ENCODE measurements at regions not wholly inside any gene's neighbourhood (a gene's known extent, or its start where the extent isn't known, plus 50 kb on each side); places are given as distances from the start of the nearest gene placed in this dataset.
A peak's percentile ranks its signal among the peaks of the same experiment; 100 is the strongest.

DNA sequence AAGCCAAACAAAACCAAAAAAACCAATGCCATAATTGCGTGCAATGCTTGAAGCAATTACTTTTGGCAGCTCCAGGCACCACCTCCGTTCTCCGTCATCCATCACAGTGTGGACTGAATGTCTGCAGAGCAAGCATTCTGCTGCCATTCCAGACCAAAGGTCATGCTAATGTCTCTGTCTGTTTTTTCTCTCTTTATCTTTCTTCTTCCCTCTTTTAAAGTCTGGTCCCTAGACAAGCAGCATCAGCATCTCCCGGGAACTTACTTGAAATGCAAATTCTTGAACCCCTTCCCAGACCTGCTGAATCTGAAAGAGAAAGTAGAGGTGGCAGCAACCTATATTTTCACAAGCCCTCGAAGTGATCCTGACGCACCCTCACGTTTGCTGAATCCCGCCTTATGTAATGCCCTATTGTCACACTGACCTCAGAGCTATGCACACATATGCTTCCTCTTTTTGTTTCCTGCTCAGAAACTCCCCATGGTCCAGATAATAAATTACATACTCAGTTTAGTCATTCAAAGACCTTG, 297.3 kb upstream of the PROK2 start:
- peak overlapping the region; percentile 39; the same call in 1 of the 2 replicates for H3K4me3 ChIP-seq (ENCODE audit: low read length)
- peaks cover 100% of the 10 kb centered on the region for H3K4me1 ChIP-seq (ENCODE audit: low read length)
- DNase-seq, result peak; percentile 88
- H3K4me2 ChIP-seq (ENCODE audit: low read depth, low read length, poor library complexity, severe bottlenecking), result peak overlapping the region; percentile 66
- H3K9me3 ChIP-seq (ENCODE audit: low read length), result no peaks in the 10 kb centered on the region
- H3K79me2 ChIP-seq (ENCODE audit: low read length), result no peaks in the 10 kb centered on the region
- H3K9me2 ChIP-seq (replicated peaks; ENCODE audit: insufficient read depth, low read length), result no peaks in the 10 kb centered on the region
- no peaks in the 10 kb centered on the region for H3K36me3 ChIP-seq (ENCODE audit: insufficient read depth, low read length)
- peak overlapping the region; percentile 97 for H3K27ac ChIP-seq (ENCODE audit: low read length)
- no peaks in the 10 kb centered on the region for H4K20me1 ChIP-seq (ENCODE audit: insufficient read depth, low read depth, low read length)
- no peaks in the 10 kb centered on the region for H3K27me3 ChIP-seq (ENCODE audit: low read length)
- H3K9ac ChIP-seq (ENCODE audit: low read length), result peak overlapping the region; percentile 56
- H2AFZ ChIP-seq (ENCODE audit: low read length), result no peak overlapping the region; the same call in 1 of the 2 replicates

DNA sequence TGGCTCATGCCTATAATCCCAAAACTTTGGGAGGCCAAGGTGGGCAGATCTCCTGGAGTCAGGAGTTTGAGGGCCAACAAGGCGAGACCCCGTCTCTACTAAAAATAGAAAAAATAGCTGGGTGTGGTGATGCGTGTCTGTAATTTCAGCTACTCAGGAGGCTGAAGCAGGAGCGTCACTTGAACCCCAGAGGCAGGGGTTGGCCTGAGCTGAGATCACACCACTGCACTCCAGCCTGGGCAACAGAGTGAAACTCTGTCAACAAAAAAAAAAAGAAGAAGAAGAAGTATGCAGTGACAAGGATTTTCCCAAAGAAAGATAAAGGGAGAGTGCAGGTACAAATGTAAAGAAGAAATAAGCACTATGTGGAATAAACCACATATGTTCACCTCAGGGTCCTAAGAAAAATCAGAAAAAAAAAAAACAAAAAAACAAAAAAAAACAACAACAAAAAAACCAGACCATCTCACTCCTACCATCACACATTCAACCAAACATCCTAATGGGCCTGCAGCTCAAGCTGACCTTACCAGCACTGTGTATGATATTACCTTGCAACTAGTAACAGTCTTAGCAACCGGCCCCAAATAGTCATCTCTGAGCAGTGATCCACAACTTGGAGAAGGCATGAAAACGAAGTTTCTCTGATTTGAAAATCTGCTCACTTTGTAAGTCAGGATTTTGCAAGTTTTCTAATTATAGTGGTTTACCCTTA, 296.7 kb upstream of the PROK2 start:
- H3K27ac ChIP-seq (ENCODE audit: low read length), result peak overlapping the region; percentile 97

DNA sequence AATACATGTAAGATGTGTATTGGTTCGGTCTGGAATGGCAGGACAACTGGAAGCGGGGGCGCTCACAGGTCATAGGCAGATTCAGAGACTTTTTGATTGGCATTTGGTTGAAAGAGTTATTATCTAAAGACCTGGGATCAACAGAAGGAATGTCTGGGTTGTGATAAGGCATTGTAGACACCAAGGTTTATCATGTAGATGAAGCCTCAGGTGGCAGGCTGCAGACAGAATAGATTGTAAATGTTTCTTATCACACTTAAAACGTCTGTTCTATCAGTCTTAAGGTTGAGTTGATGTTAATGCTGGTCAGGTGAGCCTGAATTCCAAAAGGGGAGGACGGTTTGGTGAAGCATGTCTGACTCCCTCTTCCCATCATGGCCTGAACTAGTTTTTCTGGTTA, 295.9 kb upstream of the PROK2 start:
- Histone ChIP-seq H3K27me3 (ENCODE audit: low read length) (no peaks in the 10 kb centered on the region), H4K20me1 (ENCODE audit: insufficient read depth, low read depth, low read length) (no peaks in the 10 kb centered on the region), H3K9ac (ENCODE audit: low read length) (peak overlapping the region; percentile 56), H3K4me3 (ENCODE audit: low read length) (peak overlapping the region; percentile 33; the same call in 1 of the 2 replicates), H3K4me1 (ENCODE audit: low read length) (peaks cover 88% of the 10 kb centered on the region), H3K9me3 (ENCODE audit: low read length) (no peaks in the 10 kb centered on the region), H3K36me3 (ENCODE audit: insufficient read depth, low read length) (no peaks in the 10 kb centered on the region), H2AFZ (ENCODE audit: low read length) (no peak overlapping the region), H3K27ac (ENCODE audit: low read length) (peak overlapping the region; percentile 97), H3K79me2 (ENCODE audit: low read length) (no peaks in the 10 kb centered on the region), H3K4me2 (ENCODE audit: low read depth, low read length, poor library complexity, severe bottlenecking) (peak overlapping the region; percentile 66), H3K9me2 (replicated peaks; ENCODE audit: insufficient read depth, low read length) (no peaks in the 10 kb centered on the region)
- DNase-seq, result no peak

More for the DNA sequence above, 296.7 kb upstream of the PROK2 start:
- Histone ChIP-seq H2AFZ (ENCODE audit: low read length) (no peak overlapping the region; the same call in 1 of the 2 replicates), H3K27me3 (ENCODE audit: low read length) (no peaks in the 10 kb centered on the region), H3K9ac (ENCODE audit: low read length) (peak overlapping the region; percentile 56), H3K9me2 (replicated peaks; ENCODE audit: insufficient read depth, low read length) (no peaks in the 10 kb centered on the region), H3K4me1 (ENCODE audit: low read length) (peaks cover 96% of the 10 kb centered on the region), H3K4me3 (ENCODE audit: low read length) (peak overlapping the region; percentile 39; the same call in 1 of the 2 replicates), H3K79me2 (ENCODE audit: low read length) (no peaks in the 10 kb centered on the region), H3K9me3 (ENCODE audit: low read length) (no peaks in the 10 kb centered on the region), H3K36me3 (ENCODE audit: insufficient read depth, low read length) (no peaks in the 10 kb centered on the region), H4K20me1 (ENCODE audit: insufficient read depth, low read depth, low read length) (no peaks in the 10 kb centered on the region), H3K4me2 (ENCODE audit: low read depth, low read length, poor library complexity, severe bottlenecking) (peak overlapping the region; percentile 66)
- peak; percentile 64 for DNase-seq

DNA sequence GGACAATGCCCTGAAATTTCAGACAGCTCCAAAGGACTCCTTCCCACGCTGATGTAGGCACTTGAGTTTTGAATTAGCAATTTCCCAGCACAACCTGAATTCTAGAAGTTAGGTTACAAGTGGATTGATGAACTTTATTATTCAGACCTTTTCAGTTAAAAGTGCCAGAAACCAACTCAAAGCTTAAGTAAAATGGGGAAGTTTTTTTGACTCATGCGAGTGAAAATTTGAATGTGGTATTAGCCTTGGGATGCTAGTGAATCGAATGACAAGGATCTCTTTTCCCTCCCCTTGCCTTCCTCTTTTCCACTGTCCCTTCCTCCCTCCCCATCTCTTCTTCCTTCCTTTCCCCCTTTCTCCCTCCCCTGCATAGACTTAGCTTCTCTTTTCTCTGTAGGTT, 295.1 kb upstream of the PROK2 start:
- Histone ChIP-seq H3K9me3 (ENCODE audit: low read length) (no peaks in the 10 kb centered on the region), H3K4me2 (ENCODE audit: low read depth, low read length, poor library complexity, severe bottlenecking) (peak overlapping the region; percentile 66), H3K27ac (ENCODE audit: low read length) (peak overlapping the region; percentile 97), H3K9ac (ENCODE audit: low read length) (peak overlapping the region; percentile 56), H3K4me1 (ENCODE audit: low read length) (peaks cover 81% of the 10 kb centered on the region), H3K4me3 (ENCODE audit: low read length) (peak overlapping the region; percentile 33; the same call in 1 of the 2 replicates), H3K9me2 (replicated peaks; ENCODE audit: insufficient read depth, low read length) (no peaks in the 10 kb centered on the region), H3K79me2 (ENCODE audit: low read length) (no peaks in the 10 kb centered on the region), H4K20me1 (ENCODE audit: insufficient read depth, low read depth, low read length) (no peaks in the 10 kb centered on the region), H3K36me3 (ENCODE audit: insufficient read depth, low read length) (no peaks in the 10 kb centered on the region), H2AFZ (ENCODE audit: low read length) (no peak overlapping the region), H3K27me3 (ENCODE audit: low read length) (no peaks in the 10 kb centered on the region)
- peak; percentile 76 for DNase-seq

DNA sequence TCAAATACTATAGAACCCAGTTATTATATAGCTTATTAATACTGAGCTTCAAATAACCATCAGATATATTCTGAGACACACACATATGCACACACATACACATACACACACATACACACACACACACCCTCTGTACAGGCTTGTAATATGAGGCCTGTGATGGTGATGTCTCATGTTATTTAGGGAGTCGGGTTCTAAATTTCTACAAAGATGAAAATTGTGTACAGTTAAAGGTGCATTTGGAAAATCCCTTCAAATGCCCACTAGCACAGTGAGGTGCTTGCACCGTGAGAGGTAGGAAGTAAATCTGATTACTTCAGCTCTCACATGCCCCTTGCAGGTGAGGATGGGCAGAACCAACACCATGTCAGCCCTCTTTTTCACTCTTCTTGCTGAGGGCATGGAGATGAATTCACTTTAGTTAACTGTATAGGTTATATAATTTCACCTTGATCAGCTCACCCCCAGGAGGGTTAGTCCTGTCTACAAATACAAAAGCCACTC, 294.5 kb upstream of the PROK2 start:
- H3K4me1 ChIP-seq (ENCODE audit: low read length), result peaks cover 74% of the 10 kb centered on the region
- no peaks in the 10 kb centered on the region for H3K9me2 ChIP-seq (replicated peaks; ENCODE audit: insufficient read depth, low read length)
- H4K20me1 ChIP-seq (ENCODE audit: insufficient read depth, low read depth, low read length), result no peaks in the 10 kb centered on the region
- peak overlapping the region; percentile 97 for H3K27ac ChIP-seq (ENCODE audit: low read length)
- H3K4me3 ChIP-seq (ENCODE audit: low read length), result peak overlapping the region; percentile 33; the same call in 1 of the 2 replicates
- peak overlapping the region; percentile 66 for H3K4me2 ChIP-seq (ENCODE audit: low read depth, low read length, poor library complexity, severe bottlenecking)
- H3K9me3 ChIP-seq (ENCODE audit: low read length), result no peaks in the 10 kb centered on the region
- H3K36me3 ChIP-seq (ENCODE audit: insufficient read depth, low read length), result no peaks in the 10 kb centered on the region
- H2AFZ ChIP-seq (ENCODE audit: low read length), result no peak overlapping the region
- DNase-seq, result peak; percentile 69
- no peaks in the 10 kb centered on the region for H3K79me2 ChIP-seq (ENCODE audit: low read length)
- peak overlapping the region; percentile 56 for H3K9ac ChIP-seq (ENCODE audit: low read length)
- no peaks in the 10 kb centered on the region for H3K27me3 ChIP-seq (ENCODE audit: low read length)

DNA sequence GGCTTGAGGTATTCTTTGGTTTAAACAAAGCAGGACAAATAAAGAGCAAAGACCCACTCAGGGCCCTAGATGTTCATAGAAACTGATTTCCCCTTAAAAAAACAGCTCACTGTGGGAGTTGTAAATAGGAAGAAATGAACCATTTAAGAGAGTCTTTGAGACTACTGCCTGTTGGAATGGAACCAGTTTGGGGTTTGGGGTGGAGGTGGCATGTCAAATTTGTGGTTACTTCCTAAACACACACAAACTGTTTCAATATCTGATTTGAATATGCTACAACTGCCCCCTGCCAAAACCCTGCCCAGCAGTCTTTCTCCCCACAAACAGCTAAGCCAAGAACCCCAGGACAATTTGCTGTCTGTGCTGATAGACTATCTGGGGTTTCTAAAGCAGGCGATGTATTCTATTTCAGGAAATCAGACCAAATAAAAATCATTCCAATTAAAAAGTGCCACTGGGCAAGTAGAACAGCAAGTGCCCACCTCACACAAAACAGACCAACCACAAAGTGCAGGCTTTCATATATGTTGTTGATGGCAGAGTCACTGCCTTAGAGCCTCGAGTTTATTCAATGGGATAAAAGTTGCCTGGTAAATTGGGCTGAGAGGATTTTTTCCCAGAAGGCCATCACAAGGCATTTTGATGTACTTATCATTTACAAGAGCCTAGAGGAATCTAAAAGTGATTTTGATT, 293.9 kb upstream of the PROK2 start:
- peaks cover 68% of the 10 kb centered on the region for H3K4me1 ChIP-seq (ENCODE audit: low read length)
- peak overlapping the region; percentile 56 for H3K9ac ChIP-seq (ENCODE audit: low read length)
- no peaks in the 10 kb centered on the region for H3K79me2 ChIP-seq (ENCODE audit: low read length)
- H4K20me1 ChIP-seq (ENCODE audit: insufficient read depth, low read depth, low read length), result no peaks in the 10 kb centered on the region
- no peaks in the 10 kb centered on the region for H3K9me3 ChIP-seq (ENCODE audit: low read length)
- H3K27me3 ChIP-seq (ENCODE audit: low read length), result no peaks in the 10 kb centered on the region
- no peaks in the 10 kb centered on the region for H3K36me3 ChIP-seq (ENCODE audit: insufficient read depth, low read length)
- no peaks in the 10 kb centered on the region for H3K9me2 ChIP-seq (replicated peaks; ENCODE audit: insufficient read depth, low read length)
- peak overlapping the region; percentile 21 for H3K4me3 ChIP-seq (ENCODE audit: low read length)
- H3K27ac ChIP-seq (ENCODE audit: low read length), result peak overlapping the region; percentile 97
- no peak overlapping the region for H2AFZ ChIP-seq (ENCODE audit: low read length)
- peak overlapping the region; percentile 66 for H3K4me2 ChIP-seq (ENCODE audit: low read depth, low read length, poor library complexity, severe bottlenecking)
- peak; percentile 59 for DNase-seq

DNA sequence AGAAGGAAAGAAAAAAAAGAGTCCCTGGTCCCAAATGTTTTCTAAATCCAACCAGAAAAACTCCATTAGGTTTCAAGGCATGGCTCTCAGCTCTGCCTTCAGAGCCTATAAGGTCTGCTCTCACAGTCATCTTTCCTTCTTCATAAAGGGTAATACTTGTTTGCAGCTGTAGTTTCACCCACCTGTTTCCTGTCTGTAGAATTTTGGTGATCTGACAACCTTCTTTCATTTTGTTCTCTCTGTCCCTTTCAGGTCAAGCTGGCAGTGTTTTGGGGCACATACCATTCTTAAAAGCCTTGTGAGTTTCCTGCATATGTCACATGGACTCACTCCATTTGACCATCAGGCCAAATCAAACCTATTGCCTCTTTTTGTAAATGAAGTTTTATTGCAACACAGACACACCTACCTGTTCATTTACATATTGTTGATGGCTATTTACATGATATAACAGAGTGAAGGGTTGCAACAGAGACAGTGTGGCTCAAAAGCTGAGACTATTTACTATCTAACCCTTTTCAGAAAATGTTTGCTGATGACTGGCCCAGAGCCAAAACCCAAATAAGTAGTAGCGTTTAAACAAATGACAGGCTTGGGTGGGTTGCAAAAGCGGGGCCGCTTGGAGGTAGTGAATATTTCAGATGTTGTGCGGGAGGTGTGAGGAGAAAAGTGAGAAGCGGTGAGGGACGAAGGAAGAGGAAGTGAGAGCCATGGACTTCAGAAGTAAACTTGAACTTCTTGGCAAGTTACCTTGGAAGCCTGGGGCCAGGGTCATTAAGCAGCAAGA, 292.7 kb upstream of the PROK2 start:
- H4K20me1 ChIP-seq (ENCODE audit: insufficient read depth, low read depth, low read length), result no peaks in the 10 kb centered on the region
- no peaks in the 10 kb centered on the region for H3K27me3 ChIP-seq (ENCODE audit: low read length)
- no peaks in the 10 kb centered on the region for H3K9me2 ChIP-seq (replicated peaks; ENCODE audit: insufficient read depth, low read length)
- no peaks in the 10 kb centered on the region for H3K9me3 ChIP-seq (ENCODE audit: low read length)
- no peak overlapping the region for H2AFZ ChIP-seq (ENCODE audit: low read length)
- H3K4me1 ChIP-seq (ENCODE audit: low read length), result peaks cover 57% of the 10 kb centered on the region
- H3K9ac ChIP-seq (ENCODE audit: low read length), result peak overlapping the region; percentile 56
- H3K4me2 ChIP-seq (ENCODE audit: low read depth, low read length, poor library complexity, severe bottlenecking), result peak overlapping the region; percentile 66
- H3K79me2 ChIP-seq (ENCODE audit: low read length), result no peaks in the 10 kb centered on the region
- H3K4me3 ChIP-seq (ENCODE audit: low read length), result peak overlapping the region; percentile 21; the same call in 1 of the 2 replicates
- peak overlapping the region; percentile 97 for H3K27ac ChIP-seq (ENCODE audit: low read length)
- peak; percentile 76 for DNase-seq
- H3K36me3 ChIP-seq (ENCODE audit: insufficient read depth, low read length), result no peaks in the 10 kb centered on the region
